ENCODE measurements at regions not wholly inside any gene's neighbourhood (a gene's known extent, or its start where the extent isn't known, plus 50 kb on each side); places are given as distances from the start of the nearest gene placed in this dataset.
"Not testable (repeated sequence)": the region's sequence is repeated elsewhere in the genome, so short reads cannot be mapped to it uniquely, and the experiment has no call there.

DNA sequence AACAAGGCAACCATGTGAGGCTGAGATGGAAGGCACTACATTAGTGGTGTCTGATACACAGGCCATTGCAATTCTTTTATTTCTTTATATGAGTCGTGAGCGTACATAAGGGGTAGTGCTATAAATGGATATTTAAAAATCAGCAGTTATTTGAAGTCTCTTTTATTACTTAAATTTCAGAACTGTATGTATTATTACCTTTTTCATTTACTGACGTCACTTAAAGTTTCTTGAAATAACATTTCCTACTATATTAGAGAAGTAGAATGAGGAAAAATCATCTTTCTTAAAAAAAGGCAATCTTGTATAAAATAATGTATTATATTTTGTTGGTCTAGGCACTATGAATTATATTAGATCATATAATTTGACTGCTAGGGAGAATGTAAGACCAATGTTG lies 280.9 kb upstream of the CYLC2 start:
- DNase-seq, result no peak

DNA sequence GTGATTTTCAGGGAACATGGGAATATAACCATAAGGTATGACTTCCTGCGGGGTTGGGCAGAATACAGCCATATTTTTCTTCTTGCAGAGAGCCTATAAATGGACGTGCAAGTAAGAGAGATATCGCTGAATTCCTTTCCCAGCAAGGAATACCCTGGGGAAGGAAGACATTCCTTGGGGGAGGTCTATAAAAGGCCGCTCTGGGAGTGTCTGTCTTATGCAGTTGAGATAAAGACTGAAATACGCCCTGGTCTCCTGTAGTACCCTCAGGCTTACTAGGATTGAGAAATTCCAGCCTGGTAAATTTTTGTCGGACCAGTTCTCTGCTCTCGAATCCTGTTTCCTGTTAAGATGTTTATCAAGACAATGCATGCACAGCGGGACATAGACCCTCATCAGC lies 282.2 kb upstream of the CYLC2 start:
- not testable (repeated sequence) for DNase-seq

DNA sequence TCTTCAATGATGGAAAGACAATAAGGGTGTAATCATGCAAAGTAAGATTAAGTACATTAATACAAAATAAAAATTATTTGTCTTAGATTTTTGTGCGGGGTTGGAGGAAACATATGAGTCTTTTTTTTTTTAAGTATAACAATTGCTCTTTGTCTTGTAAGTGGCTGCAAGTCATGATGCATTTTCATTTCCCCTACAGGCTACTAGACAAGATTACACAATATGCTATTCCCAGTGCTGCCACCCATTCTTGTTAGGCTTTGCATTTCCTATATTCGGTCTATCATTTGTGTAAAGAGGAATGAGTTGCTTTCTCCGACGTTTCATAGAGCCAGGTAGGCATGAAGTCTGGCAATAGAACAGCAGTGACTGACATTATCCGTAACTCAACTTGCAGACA lies 294.2 kb upstream of the CYLC2 start:
- no peak for DNase-seq

DNA sequence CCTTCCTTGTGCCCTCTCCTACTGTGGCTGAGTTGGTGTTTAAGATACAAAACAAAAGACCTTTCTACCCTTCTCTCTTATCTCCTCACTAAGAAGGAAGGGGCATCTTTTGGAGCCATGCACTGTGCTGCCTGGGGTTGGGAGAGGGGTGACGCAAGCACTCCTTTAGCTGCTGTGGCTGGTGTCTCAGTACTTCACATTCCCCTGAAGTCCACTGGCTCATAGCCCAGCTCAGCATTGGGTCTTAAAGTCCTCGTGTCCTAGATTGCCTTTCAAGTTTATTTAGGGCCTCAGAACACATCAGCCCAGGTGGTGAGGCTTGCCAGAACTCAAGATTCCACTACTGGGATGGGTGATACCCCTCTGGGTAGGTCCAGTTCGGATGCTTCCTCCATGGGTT lies 325.9 kb upstream of the CYLC2 start:
- no peak for DNase-seq

DNA sequence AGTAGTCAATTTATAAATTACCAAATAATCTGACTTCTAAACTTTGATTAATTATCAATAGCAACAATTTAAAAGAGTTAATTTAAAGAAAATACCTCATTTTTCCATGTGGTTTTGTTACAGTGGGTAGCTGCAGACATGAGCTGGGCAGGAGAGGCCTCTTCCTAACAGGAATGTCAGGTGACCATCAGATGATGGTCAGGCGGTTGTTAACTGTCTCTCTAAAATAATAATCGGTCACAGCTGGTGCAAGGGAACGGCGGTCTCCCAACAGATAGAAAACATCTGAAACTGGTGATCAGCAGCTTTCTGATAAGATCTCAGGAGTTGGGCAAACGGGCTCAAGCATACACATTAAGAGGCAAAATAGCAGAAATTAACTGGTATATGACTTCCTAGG lies 342.7 kb upstream of the CYLC2 start:
- DNase-seq, result no peak

DNA sequence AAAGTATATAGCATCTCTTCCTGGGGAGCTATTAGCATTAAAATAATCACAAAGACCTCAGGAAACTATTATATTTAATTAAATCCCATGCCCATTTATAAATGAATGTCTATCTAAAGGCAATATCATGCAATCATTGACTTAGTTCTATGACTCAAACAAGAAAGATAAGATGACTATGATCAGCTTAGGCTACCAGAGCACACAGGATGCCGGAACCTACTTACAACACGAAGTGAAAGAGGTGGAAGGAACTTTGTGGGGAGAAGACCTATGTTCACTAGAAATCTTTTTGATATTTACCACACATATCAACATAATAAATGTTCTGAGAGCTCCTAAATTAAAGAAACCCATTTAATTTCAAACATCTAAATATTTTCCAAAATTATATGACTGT lies 344.2 kb upstream of the CYLC2 start:
- no peak for DNase-seq

DNA sequence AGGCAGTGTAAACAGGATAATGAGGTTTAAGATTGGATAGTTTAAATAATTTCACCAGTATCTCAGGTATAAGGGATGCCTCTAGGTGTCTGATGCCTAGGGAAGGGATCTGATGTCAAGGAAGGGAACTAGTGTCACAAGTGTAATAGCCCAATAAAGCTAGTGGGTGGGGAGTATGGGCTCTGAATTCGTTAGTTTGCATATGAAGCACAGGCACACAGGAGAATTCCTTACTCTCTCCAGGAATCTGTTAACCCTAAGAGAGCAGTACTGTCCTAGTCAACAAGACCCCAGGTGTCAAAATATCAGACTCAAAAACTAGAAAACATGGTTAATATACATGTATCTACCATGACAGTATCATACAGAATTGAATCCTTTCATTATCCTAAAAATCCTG lies 352.5 kb upstream of the CYLC2 start:
- no peak for DNase-seq

DNA sequence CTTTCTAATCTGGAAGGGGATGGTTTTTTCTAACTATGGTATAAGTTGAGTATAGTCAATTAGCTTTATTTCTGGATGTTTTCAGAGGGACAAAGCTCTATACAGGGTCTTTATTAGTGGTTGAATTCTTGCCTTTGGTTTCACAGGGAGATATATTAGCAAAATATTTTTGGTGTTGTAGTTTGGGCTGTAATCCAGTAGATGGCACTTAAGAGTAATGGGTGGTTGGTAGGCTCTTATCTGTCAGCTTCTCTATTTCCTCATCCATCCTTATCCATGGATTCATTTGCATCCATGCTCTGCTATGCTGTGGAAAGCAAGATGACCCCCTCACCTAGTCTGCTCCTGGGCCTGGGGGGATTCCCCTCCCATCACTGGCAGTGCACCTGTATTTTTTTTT lies 363.6 kb upstream of the CYLC2 start:
- DNase-seq, result no peak

DNA sequence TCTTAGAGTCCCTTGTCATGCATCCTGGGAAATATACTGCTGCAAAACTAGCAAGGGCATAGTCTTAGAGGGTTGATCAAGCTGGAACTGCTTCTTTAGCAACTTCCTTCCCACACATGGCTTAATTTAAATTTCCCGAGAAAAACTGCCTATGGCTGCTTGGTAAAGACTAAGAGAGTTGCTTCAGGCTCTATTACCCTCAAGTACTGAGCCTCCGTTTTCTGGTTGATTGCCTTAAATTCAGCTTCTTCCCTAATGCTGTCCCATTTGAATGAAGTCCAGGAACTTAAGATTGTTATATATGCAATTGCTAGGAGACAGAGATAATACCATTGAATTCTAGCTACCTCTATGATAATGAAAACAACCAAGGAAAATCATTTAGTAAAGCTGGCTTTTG lies 385.7 kb upstream of the CYLC2 start:
- no peak for DNase-seq

DNA sequence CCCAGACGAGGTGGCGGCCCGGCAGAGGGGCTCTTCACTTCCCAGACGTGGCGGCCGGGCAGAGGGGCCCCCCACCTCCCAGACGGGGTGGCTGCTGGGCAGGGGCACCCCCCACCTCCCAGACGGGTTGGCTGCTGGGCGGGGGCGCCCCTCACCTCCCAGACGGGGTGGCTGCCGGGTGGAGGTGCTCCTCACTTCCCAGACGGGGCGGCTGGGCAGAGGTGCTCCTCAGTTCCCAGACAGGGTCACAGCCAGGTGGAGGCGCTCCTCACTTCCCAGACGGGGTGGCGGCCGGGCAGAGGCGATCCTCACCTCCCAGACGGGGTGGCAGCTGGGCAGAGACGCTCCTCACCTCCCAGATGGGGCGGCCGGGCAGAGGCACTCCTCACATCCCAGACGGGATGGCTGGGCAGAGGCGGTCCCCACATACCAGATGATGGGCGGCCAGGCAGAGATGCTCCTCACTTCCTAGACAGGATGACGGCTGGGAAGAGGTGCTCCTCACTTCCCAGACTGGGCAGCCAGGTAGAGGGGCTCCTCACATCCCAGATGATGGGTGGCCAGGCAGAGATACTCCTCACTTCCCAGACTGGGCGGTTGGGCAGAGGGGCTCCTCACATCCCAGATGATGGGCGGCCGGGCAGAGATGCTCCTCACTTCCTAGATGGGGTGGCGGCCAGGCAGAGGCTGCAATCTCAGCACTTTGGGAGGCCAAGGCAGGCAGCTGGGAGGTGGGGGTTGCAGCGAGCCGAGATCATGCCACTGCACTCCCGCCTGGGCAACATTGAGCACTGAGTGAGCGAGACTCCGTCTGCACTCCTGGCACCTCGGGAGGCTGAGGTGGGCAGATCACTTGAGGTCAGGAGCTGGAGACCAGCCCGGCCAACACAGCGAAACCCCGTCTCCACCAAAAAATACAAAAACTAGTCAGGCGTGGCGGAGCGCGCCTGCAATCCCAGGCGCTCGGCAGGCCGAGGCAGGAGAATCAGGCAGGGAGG lies 391.6 kb upstream of the CYLC2 start:
- DNase-seq, result not testable (repeated sequence)

DNA sequence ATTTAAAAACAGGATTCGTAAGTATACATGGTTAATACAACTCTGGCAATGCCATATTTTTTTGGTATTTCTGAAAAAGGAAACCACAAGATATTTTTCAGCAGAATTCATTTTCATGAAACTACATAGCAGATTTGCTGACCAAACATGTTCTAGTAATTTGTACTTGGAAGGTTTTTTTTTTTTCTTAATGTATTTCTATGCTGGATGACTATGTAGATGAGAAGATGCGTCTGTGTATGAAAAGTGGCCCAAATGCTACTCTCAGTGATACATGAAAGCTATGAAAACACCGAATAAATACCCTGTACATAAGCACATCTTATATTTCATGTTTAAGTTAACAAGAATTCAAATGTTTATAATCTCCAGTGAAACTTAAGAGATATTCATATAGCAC lies 400.9 kb upstream of the CYLC2 start:
- DNase-seq, result no peak

DNA sequence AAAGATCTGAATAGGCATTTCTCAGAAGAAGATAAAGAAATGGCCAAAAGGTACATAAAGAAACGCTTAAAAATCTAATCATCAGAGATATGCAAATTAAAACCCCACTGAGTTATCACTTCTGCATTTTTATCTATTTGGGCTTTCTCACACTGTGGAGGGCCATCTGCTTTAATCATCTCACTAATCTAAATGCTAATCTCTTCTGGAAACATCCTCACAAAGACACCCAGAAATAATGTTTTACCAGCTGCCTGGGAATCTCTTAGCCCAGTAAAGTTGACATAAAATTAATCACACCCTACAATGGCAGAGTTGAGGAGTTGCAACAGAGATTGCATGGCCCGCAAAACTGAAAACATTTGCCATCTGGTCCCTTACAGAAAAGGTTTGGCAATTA lies 407.9 kb upstream of the CYLC2 start:
- peak in 1 of 2 experiments; percentile 26 for DNase-seq

DNA sequence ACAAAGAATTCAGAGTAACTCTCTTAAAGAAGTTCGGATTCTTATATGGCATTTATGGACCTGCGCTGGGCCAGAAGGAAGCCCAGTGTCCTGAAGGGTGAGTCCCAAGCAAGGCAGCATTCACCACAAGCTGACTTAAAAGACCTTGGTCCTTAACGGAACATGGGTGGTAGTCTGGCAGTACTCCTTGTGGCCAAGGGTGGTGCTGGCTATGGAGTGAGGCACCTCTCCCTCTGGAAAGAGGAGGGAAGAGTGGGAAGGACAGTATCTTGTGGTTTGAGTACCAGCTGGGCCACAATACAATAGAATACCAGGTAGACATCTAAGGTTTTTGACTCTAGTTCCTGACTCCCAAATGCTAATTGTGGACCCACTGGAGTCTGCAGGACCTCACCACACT lies 425.7 kb upstream of the CYLC2 start:
- no peak for DNase-seq

DNA sequence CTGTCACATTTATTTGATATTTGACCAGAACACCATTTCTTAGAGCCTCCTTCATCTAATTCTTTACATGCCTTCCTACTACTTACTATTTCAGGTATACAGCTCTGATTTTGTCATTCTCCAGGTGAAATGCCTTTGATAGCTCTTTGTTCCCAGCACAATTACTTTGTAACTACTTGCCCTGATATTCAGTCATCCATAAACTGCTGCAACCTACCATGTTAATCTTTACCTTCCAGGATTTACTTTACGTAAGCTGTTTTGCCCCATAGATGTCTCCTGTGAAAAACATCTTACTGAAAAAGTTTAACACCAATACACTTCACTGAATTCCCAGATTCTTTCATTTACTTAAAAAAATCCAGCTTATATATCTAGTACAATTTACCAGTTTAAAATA lies 443.8 kb upstream of the CYLC2 start:
- no peak for DNase-seq

DNA sequence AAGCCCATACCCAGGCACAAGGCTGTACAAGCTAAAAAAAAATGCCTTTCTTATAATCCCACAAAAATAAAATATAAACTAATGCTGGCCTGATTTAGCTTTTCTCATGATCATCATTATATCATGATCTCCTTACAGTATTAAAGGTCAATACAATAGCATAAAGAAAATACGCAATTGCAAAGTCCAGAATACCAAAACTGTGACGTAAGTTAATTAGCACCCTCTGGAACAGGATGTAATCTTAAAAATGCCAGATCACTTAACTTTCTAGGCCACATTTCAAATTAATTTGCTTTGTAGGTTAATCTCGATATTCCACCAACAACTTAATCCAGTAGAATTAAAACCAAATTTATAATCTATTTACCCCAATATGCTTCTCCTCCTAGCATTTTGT lies 444.2 kb upstream of the CYLC2 start:
- no peak for DNase-seq

DNA sequence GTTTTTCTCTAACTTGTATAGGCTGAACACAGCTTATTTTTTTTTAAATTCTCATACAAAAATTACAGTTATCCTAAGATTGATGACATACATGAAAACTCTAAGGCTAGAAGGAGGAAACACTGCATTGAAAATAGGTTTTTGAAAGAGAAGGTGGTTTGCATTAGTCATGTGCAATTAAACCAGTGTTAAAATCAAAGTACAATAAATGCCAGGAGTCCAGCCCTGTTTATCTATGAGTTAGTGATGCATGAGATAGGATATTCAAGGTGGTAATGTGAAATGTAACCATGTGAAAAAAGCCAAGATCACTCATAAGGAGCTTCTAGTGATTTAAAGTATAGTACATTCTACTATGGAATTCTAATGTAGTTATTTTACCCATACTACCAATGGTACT lies 444.9 kb upstream of the CYLC2 start:
- DNase-seq, result no peak

DNA sequence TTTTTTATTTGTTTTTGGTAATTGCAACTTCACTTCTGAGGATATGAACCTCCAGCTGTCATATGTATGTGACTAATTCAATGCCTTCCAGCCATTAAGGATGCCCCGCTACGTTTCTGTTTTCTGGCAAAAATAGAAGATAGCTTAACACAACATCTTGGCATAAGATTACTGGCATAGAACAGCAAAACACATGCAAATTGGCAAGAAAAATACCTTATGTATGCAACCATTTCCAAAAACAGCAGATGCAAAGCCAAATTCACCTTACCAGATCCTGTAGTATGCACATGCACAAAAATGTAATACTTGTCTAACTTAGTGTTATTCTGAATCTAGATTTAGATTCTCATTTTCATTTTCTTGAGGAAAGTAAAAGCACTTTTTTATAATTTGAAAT lies 461.1 kb upstream of the CYLC2 start:
- DNase-seq, result peak; percentile 53 to 86

DNA sequence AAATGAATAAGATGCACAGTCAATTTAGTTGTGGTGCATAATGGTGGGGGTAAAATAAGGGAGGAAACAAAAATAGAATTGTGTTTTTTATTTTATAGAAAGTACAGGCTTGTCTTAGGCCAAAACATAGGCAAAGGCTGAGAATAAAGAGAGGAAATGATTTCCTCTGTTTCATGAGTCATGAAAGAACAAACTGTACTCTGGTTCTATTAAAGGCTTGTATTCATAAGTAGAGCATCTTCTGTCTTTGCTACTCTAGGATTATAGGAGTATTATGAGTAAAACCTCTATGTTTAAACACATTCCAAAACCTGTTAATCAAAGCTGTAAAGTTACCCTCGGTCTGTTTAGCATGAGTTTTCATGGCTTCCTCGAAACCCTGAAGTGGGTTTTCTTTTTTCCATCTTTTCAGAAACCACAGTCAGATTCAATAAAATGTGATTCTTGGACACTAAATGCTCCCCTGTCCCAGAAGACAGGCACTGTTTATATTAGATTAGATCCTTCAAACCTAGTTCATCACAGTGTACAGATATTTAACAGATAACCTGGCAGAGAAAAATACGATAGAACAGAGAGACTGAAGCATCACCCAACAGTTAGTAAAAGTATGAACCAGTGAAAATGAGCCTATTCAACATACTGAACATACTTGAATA lies 473.9 kb upstream of the CYLC2 start:
- DNase-seq, result no peak

DNA sequence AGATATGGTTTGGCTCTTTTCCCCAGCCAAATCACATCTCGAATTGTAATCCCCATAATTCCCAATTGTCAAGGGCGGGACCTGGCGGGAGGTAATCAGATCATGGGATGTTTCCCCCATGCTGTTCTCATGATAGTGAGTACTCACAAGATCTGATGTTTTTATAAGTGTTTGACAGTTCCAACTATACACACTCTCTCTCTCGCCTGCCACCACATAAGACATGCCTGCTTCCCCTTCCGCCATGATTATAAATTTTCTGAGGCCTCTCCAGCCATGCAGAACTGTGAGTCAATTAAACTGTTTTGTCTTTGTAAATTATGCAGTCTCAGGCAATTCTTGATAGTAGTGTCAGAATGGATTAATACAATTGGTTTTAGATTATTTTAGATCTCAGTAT lies 475.7 kb upstream of the CYLC2 start:
- DNase-seq, result no peak

DNA sequence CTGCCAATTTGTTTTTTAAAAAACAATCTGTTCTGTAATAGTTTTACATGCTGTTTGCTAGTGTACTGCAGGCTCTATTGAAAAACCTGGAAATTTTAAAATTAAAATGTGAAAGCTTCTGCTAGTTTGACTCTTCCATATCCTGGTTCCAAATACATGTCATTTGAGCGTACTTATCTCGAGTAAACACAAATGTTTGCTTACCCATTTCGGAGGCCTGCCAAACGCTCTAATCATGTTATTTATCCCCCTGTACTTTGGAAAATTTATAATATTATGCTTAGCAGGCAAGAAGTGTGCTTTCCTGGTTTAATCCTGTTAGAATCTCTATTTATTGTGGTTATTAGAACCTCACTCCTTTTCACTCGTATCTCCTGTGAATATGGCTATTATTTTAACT lies 476.8 kb upstream of the CYLC2 start:
- no peak for DNase-seq

DNA sequence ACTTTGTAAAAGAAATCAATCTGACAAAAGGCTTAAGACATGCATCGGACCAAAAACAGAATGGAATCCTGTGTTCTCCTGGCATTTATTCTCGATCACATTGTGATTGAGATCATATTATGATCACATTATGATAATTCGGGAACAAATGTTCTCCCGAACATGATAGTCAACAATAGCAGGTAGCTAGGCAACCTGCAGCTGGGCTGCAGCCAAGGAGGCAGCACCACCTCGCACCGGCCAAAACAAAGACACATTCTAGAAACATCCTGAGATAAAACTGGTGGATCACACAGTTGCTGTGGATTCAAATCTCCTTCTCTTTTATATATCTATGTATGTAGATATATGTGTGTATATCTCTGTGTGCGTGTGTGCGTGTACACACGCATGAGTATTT lies 480.6 kb upstream of the CYLC2 start:
- DNase-seq, result no peak

DNA sequence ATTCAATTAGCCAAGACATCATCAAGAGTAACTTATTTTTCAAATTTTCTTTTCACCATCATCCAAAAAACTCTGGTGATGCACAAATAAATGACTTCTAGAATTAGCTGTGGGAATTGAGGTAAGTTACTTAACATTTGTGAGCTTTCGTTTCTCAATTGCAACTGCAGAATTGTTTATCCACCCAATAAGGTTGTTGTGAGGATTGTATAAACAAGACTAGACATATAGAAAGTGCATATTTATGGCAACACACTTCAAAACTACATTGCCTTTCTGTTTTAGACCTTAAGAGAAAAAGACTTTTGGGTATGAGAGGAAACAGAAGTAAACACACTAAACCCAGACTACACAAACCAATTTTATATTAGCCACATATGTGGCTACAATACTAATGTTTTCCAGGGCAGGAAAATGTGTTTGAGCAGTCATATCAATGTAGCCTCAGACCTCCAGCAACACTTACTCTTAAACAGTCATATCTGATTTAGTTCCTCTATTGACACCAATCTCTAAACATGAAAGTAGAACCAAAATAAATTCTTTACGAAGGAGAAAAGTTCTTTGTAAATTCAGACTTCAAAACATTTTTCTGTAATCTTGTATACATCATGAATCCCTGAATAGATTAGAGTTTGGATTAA lies 488.0 kb upstream of the CYLC2 start:
- no peak for DNase-seq

DNA sequence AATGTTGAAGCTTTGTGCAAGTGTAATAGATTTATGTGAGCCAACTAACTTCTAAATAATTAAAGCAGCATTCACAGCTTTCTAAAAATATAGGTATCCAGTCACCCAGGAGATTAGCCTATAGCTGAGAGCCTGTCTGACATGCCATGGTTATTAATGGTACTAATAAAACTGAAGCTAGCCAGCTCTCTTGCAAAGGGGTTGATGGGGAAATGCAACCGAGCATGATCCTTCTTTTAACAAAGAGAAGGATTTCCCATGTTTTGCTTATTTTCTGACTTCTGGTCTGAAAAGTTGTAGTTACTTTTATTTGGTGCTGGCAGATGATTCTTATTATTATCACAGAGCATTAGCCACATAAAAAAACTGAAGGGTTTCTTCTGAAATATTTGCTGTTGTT lies 488.7 kb upstream of the CYLC2 start:
- DNase-seq, result no peak

DNA sequence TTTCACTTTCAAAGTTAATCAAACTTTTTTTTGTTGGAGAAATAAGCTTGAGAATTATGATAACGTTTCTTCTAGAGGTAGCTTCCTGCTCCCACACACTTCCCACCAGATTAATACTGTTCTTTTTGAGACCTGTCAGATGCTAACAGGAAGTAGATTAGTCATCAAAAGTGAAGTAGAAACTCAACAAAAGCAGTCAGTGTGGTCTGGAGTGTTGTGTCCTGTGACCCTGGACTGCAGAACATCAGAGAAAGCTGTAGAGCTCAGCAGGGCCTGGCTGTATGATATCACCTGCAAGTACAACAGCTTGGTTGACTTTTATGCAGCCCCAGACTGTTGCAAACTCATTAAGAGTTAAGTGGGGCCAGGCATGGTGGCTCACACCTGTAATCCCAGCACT lies 495.7 kb upstream of the CYLC2 start:
- DNase-seq, result no peak
